ENCODE measurements at regions not wholly inside any gene's neighbourhood (a gene's known extent, or its start where the extent isn't known, plus 50 kb on each side); places are given as distances from the start of the nearest gene placed in this dataset.

GRCh38 chr6:155853011-155853410, 397.4 kb upstream of the NOX3 start:
- no peak for TF ChIP-seq RARB (CRISPR knock-in tag; IDR thresholded peaks at IDR 0.05)
- TF ChIP-seq PATZ1 (CRISPR knock-in tag; IDR thresholded peaks at IDR 0.05; ENCODE audit: borderline replicate concordance) = no peak
- no peak for TF ChIP-seq ZFP3 (CRISPR knock-in tag; IDR thresholded peaks at IDR 0.05)
- no peak for TF ChIP-seq SNAI2 (CRISPR knock-in tag; IDR thresholded peaks at IDR 0.05)
- TF ChIP-seq ARNTL (CRISPR knock-in tag; IDR thresholded peaks at IDR 0.05; ENCODE audit: borderline replicate concordance, low read depth) = no peak
- no peak for TF ChIP-seq ZC3H10 (CRISPR knock-in tag; IDR thresholded peaks at IDR 0.05)
- TF ChIP-seq ZFP30 (CRISPR knock-in tag; IDR thresholded peaks at IDR 0.05) = no peak
- no peak for TF ChIP-seq ESRRG (CRISPR knock-in tag; IDR thresholded peaks at IDR 0.05)
- no peak for TF ChIP-seq ZNF565 (CRISPR knock-in tag; conservative IDR thresholded peaks at IDR 0.05; ENCODE audit: low read depth)
- no peak for TF ChIP-seq CSDC2 (CRISPR knock-in tag; IDR thresholded peaks at IDR 0.05)
- TF ChIP-seq GLIS3 (CRISPR knock-in tag; IDR thresholded peaks at IDR 0.05) = no peak
- TF ChIP-seq ISL1 (CRISPR knock-in tag; IDR thresholded peaks at IDR 0.05) = no peak
- TF ChIP-seq TSHZ2 (CRISPR knock-in tag; IDR thresholded peaks at IDR 0.05) = no peak
- TF ChIP-seq BACH2 (CRISPR knock-in tag; IDR thresholded peaks at IDR 0.05; ENCODE audit: borderline replicate concordance) = no peak
